Lower lobe of right lung (tissue), 2 donors: ENCODE measurements at regions not wholly inside any gene's neighbourhood (a gene's known extent, or its start where the extent isn't known, plus 50 kb on each side); places are given as distances from the start of the nearest gene placed in this dataset.

Experiments used
- ATAC-seq, 2 donors: fragments of 200-7000 bp; cut with Tn5 transposase; one replicate each; pipeline ENCODE4 v1.9.1; 2020 to 2022; ENCODE audit warnings: mild to moderate bottlenecking in 2 of 2, moderate library complexity in 2 of 2
- DNase-seq: peaks from one replicate; pipeline ENCODE4 v3.0.0-alpha.2; 2020
- H3K27ac ChIP-seq: fragments of 200-600 bp; one replicate; pipeline ENCODE4 v1.8.0; 2022
- H3K27me3 ChIP-seq: fragments of 200-600 bp; one replicate; pipeline ENCODE4 v1.8.0; 2022; ENCODE audit warnings: low read depth
- H3K36me3 ChIP-seq: fragments of 200-600 bp; one replicate; pipeline ENCODE4 v1.8.0; 2022; ENCODE audit warnings: mild to moderate bottlenecking
- H3K4me1 ChIP-seq: fragments of 200-600 bp; one replicate; pipeline ENCODE4 v1.8.0; 2022
- H3K4me3 ChIP-seq: fragments of 200-600 bp; one replicate; pipeline ENCODE4 v1.8.0; 2022; ENCODE audit warnings: mild to moderate bottlenecking
- H3K9me3 ChIP-seq: fragments of 200-600 bp; one replicate; pipeline ENCODE4 v1.8.0; 2022
- CTCF ChIP-seq: fragments of 200-600 bp; IDR thresholded peaks from one replicate; pipeline ENCODE4 v1.8.0; 2022; ENCODE audit warnings: antibody characterized with exemption, mild to moderate bottlenecking
- intact Hi-C: fragments of 100-400 bp; cut with DNase I; formaldehyde crosslinking; loops from one replicate; pipeline ENCODE4 v1.11.0; 2022
- donor health status: DM: no; HTN: yes; CAD: no; lungs with severe emphysema.

DNA sequence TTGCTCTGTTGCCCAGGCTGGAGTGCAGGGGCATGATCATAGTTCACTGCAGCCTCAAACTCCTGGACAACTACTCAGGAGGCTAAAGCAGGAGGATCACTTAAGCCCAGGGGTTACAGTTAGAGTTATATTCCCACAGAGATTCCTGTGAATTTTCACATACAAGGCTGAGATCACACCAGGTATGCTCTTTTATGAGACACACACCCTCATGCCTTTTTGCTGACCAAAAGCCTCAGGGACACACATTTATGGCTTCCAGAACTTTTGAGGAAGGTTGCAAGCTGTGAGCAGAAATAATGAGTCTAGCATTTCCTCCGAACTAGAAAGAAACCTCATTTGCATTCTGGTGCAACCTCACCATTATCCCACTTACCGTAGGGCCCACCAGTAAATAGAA lies 370.5 kb upstream of the ARID1B start:
- no peak overlapping the region for H3K4me3 ChIP-seq
- H3K36me3 ChIP-seq = no peaks in the 10 kb centered on the region
- H3K27me3 ChIP-seq = no peaks in the 10 kb centered on the region
- no peak for DNase-seq
- H3K27ac ChIP-seq = no peak overlapping the region
- no peak for TF ChIP-seq CTCF
- ATAC-seq = no peak
- intact Hi-C loops = no loop called here
- no peaks in the 10 kb centered on the region for H3K4me1 ChIP-seq
- H3K9me3 ChIP-seq = no peaks in the 10 kb centered on the region

- no peaks in the 10 kb centered on the region for H3K4me1 ChIP-seq
- ATAC-seq (no peak), DNase-seq (no peak)
- no peak overlapping the region for H3K27ac ChIP-seq
- no peaks in the 10 kb centered on the region for H3K36me3 ChIP-seq
- intact Hi-C loops = no loop called here
- H3K27me3 ChIP-seq = no peaks in the 10 kb centered on the region
- H3K9me3 ChIP-seq = no peaks in the 10 kb centered on the region
- H3K4me3 ChIP-seq = no peak overlapping the region
- no peak for TF ChIP-seq CTCF
Observed at GRCh38 chr6:156406099-156406498, 371.1 kb upstream of the ARID1B start.

DNA sequence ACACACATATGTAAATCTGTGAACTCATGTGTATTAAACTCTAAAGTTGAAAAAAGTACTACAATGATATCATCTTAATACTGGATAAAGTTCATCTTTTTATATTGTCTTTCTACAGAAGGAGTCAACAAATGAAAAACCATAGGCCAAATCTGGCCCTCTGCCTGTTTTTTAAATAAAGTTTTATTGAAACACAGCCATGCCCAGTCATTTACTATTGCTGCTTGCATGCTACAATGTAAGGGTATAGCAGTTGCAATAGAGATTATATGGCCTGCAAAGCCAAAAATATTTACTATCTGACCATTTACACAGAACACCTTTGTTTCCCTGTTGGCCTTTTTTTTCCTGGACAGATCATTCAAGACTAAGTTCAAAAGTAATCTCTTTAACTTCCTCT lies 374.6 kb upstream of the ARID1B start:
- Histone ChIP-seq H3K27ac (no peak overlapping the region), H3K4me1 (no peaks in the 10 kb centered on the region), H3K4me3 (no peak overlapping the region), H3K27me3 (no peaks in the 10 kb centered on the region), H3K9me3 (no peaks in the 10 kb centered on the region), H3K36me3 (no peaks in the 10 kb centered on the region)
- no peak for DNase-seq
- no peak for TF ChIP-seq CTCF
- no peak for ATAC-seq
- intact Hi-C loops = no loop called here

- no peak for DNase-seq
- ATAC-seq = no peak
- Histone ChIP-seq H3K4me3 (no peak overlapping the region), H3K27ac (no peak overlapping the region), H3K4me1 (no peaks in the 10 kb centered on the region), H3K36me3 (no peaks in the 10 kb centered on the region), H3K27me3 (no peaks in the 10 kb centered on the region), H3K9me3 (no peaks in the 10 kb centered on the region)
- intact Hi-C loops = no loop called here
- no peak for TF ChIP-seq CTCF
Observed at GRCh38 chr6:156402227-156402626, 375.0 kb upstream of the ARID1B start.

DNA sequence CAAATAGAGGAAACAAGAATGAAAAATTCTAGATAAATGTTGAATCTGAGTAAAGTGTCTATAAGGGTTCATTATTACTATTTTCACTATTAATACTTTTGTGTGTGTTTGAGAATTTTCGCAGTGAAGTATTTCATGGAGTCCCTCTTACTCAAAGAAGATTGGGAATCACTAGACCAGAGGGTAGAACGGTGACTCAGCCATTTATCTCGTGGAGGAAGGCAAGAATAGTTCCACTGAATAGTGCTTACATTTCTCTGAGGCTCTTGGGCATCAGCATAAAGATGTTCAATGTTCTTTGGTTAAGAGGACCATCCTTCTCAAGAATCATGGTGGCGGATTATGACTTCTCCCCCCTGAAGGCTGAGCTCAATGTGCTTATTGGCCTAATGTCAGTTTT lies 376.7 kb upstream of the ARID1B start:
- no peak overlapping the region for H3K4me3 ChIP-seq

More for the DNA sequence above, 376.7 kb upstream of the ARID1B start:
- Histone ChIP-seq H3K27me3 (no peaks in the 10 kb centered on the region), H3K4me1 (no peaks in the 10 kb centered on the region), H3K27ac (no peak overlapping the region), H3K36me3 (no peaks in the 10 kb centered on the region), H3K9me3 (no peaks in the 10 kb centered on the region)
- TF ChIP-seq CTCF = no peak
- intact Hi-C loops = no loop called here
- DNase-seq (no peak), ATAC-seq (no peak)
